ENCODE measurements at regions not wholly inside any gene's neighbourhood (a gene's known extent, or its start where the extent isn't known, plus 50 kb on each side); places are given as distances from the start of the nearest gene placed in this dataset.

DNA sequence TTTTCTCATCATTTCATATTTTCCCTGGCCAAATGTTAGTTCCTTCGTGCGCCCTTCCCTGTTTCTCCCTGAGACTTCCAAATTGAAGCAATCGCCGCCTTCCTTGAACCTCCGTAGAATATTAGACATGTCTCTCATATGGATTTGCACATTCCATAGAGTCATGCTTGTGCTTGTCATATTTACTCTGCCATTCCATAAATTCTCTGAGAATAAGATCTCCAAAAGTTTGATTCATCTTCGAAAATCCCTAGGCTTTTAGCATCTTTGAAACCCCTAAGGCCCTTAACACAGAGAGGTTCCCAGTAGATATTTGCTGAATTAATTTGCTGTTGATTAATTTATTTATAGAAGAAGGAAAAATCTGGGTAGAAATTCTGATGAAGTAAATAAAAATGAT lies 202.2 kb upstream of the PIK3C3 start:
- no peak for DNase-seq

DNA sequence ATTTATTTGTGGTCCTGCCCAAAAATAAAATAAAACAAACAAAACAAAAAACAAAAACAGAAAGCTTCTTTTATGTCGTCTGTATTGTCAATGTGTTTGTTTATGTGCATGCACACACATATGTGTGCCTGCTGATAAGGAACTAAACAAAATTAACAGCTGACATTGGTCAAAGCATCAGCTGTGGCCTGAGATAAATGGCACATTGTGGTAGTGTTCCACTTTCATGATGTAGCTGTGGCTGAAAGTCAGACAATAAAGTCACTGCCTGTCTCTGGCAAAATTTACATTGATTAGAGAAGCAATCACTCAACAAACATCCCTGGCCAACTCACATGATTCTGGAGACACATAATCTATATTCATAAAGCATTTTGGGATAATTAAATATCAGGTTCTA lies 203.4 kb upstream of the PIK3C3 start:
- DNase-seq = no peak

DNA sequence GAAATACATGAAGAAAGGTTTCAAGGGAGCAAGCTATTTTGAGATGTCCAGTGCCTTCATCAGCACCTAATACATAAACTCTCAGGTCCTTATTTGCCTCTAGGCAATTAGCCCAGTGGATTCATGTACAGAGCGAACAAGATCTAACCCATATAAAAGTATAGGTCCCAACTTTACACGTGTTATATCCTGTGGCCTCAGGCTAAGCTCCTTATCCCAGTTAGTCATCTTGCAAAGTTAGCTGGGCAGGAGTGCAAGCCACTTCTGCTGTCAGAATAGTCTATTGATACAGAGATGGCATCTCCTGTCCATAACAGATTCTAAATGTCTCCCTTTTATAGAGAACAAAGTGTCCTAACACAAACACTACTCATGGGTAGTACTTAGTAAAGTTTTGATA lies 203.9 kb upstream of the PIK3C3 start:
- no peak for DNase-seq

GRCh38 chr18:41747723-41748242 lies 207.3 kb upstream of the PIK3C3 start:
- no peak for DNase-seq

GRCh38 chr18:41745166-41746049 lies 209.6 kb upstream of the PIK3C3 start:
- DNase-seq = no peak

DNA sequence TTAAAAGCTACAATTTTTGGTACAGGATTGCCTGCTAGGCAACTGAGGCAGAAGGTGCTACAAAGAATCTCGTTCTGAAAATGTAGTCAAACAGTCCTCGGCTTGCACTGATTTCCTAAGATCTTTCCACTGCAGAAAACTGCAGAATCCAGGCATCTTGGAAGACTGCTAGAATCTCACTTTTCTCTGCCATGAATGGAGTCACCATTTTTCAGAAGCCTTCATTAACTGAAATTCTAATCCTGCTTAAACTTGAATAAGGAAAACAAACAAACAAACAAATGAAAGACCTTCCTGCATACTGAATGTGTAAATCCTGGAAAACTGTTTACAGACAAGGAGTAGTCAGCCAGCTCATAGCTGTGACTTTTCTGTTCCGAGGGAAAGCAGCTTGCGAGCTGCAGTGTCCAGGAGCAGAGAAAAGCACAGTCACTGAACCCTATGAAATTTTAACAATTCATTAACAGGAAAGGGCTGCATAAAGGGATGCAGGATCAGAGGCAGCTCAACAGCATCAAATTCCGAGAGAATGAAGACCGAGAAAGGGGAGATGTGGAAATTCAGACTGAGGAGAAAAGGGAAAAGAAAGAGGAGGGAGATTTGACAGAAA lies 210.5 kb upstream of the PIK3C3 start:
- no peak for DNase-seq

GRCh38 chr18:41737218-41737617 lies 217.8 kb upstream of the PIK3C3 start:
- DNase-seq = no peak

GRCh38 chr18:41734917-41735316 lies 220.1 kb upstream of the PIK3C3 start:
- DNase-seq = no peak

GRCh38 chr18:41732356-41732755 lies 222.7 kb upstream of the PIK3C3 start:
- no peak for DNase-seq

DNA sequence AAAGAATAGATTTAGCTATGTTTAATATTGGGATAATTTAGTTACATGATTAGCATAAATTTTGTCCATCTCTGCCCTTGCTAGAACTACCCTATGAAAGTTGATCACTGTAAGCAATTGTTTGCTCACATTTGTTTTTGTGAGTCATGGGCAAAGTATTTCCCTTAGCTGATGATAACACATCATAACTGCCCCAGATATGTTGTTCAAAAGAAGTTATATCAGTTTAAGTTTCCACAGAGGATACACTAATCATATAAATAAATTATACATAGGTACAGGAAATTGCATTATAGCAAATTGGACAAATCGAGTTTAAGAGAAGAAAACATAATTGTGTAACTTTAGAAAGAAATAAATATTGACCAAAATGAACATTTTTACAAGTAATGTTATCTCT lies 223.2 kb upstream of the PIK3C3 start:
- no peak for DNase-seq

GRCh38 chr18:41724195-41724594 lies 230.8 kb upstream of the PIK3C3 start:
- no peak for DNase-seq

GRCh38 chr18:41721103-41721790 lies 233.8 kb upstream of the PIK3C3 start:
- DNase-seq = no peak

- DNase-seq = no peak
These were observed 234.8 kb upstream of the PIK3C3 start for GRCh38 chr18:41720226-41720625.

GRCh38 chr18:41719808-41720207 lies 235.2 kb upstream of the PIK3C3 start:
- DNase-seq = no peak

- no peak for DNase-seq
These were observed 240.2 kb upstream of the PIK3C3 start for GRCh38 chr18:41714872-41715271.

- no peak for DNase-seq
These were observed 240.8 kb upstream of the PIK3C3 start for GRCh38 chr18:41713969-41714825.

DNA sequence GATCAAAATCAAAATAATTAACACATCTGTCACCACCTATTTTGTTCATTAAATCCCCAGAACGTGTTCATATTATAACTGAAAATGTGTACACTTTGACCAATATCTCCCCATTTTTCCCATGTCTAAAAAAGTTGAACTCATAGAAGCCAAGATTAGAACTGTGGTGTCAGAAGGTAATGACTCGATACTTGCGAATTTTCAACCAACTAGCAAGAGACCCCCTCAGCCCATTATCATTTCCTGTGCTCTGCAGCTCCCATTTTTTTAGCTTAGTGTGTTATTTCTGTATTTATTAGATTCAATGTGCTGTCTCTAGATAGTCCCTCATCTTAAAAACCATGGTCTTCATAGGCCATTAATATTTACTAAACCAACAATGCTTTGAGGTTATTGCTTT lies 248.7 kb upstream of the PIK3C3 start:
- no peak for DNase-seq

DNA sequence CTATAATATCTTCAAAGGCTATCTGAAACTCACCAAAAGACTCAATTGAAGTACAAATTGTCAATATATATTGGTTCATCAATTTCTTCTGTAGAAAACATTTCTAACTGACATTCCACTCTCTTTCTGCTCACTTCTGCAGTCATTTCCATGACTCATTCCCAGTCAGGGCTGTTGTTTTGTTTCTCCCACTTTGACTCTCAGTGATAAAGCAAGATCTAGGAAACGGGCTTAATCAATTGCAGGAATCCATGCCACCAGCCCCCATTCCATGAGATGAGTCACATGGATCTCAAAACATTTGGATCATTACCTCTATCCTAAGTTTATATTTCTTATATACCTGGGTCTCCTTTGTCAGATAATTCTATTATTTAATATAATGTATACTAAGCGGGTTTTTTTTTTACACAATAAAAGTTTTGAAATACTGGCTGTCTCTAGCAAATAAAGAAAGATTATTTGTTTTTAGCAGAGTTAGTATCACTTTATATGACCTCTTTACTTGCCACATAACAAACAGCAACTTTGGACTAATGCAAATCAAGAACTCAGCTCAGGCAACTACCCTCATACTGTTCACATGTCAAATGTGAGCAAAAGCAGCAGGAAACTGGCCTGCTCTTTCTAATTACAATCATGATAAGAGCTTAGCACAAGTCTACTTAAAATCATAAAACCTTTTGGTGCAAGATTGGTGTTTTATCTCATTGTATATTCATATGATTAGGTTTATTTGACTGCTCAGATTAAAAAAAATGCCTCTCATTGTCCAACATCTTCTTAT lies 251.1 kb upstream of the PIK3C3 start:
- DNase-seq = no peak

DNA sequence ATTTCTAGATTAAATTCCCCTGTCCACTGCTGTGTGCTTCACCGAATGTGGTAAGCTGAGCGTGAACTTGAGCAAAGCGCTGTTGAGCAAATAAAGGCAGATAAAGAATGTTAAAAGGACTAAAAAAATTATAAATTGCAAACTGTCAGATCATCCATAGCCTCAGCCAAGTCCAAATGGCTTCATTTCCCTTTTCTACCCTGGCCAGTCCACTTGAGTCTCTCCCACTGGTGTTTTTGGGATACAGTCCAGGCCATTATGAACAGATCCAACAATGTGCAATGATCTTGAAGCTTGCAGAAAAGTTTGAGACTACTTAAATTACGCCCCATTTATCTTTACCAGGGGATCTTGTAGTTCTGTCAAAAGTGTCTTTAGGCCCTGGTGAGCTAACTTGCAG lies 254.6 kb upstream of the PIK3C3 start:
- no peak for DNase-seq

- no peak for DNase-seq
These were observed 259.6 kb upstream of the PIK3C3 start for GRCh38 chr18:41695441-41695840.

GRCh38 chr18:41693008-41693407 lies 262.0 kb upstream of the PIK3C3 start:
- DNase-seq = no peak
